Motor neuron (in vitro differentiated cells): ENCODE measurements at regions not wholly inside any gene's neighbourhood (a gene's known extent, or its start where the extent isn't known, plus 50 kb on each side); places are given as distances from the start of the nearest gene placed in this dataset.
"Not testable (repeated sequence)": the region's sequence is repeated elsewhere in the genome, so short reads cannot be mapped to it uniquely, and the experiment has no call there.

Source experiments
- ATAC-seq, 8 experiments: fragments of 200-7000 bp; cut with Tn5 transposase; replicated peaks in 6 of 8; 2 replicates each; pipeline ENCODE4 v1.8.0; 2021; ENCODE audit warnings: mild to moderate bottlenecking in 8 of 8, moderate library complexity in 8 of 8
- H3K27ac ChIP-seq, 2 donors: fragments of 250-450 bp; sonication (Bioruptor Pico); 2 replicates each; pipeline ENCODE4 v1.9.0; 2021; ENCODE audit warnings: antibody characterized with exemption in 2 of 2, mild to moderate bottlenecking in 2 of 2, moderate library complexity in 1 of 2
- H3K4me1 ChIP-seq, 2 donors: fragments of 250-450 bp; sonication (Bioruptor Pico); replicated peaks in 1 of 2; 2 replicates each; pipeline ENCODE4 v1.6.1; 2021; ENCODE audit warnings: antibody characterized with exemption in 2 of 2, mild to moderate bottlenecking in 2 of 2, moderate library complexity in 1 of 2
- H3K4me3 ChIP-seq, 5 donors: fragments of 250-450 bp; sonication (Bioruptor Pico); 2 replicates each; pipeline ENCODE4 v1.9.0; 2021; ENCODE audit warnings: antibody characterized with exemption in 5 of 5, mild to moderate bottlenecking in 5 of 5, moderate library complexity in 4 of 5
- WGBS, 10 experiments: fragments of 450-650 bp; shearing (Covaris generic); methylation state at CpG; one replicate each; pipeline ENCODE4 v1.0.0; 2022; 5-methylcytosine and 5-hydroxymethylcytosine counted together
- in situ Hi-C, 9 experiments: fragments of 400-800 bp; cut with MboI; loops; one replicate each; pipeline ENCODE4 v1.15.0; 2021; ENCODE audit warnings: low sequenced_read_pairs in 9 of 9, low pct_unique_long_range_greater_than_20kb in 2 of 9; ENCODE audit not compliant: unreplicated experiment in 9 of 9

- Histone ChIP-seq H3K4me3 (no peak overlapping the region), H3K4me1 (peaks cover 4 to 5% of the 10 kb centered on the region in 2 donors), H3K27ac (no peak overlapping the region)
- WGBS, 10 experiments, result 0 to 20% (median 0%) methylated on average over 1 to 3 of the region's 3 CpGs
- in situ Hi-C loops, result no loop called here
- peak in 4 of 8 experiments; percentile 16 to 88 (median 75) for ATAC-seq
Observed at GRCh38 chr2:35857498-35857897, 498.1 kb upstream of the CRIM1 start.

DNA sequence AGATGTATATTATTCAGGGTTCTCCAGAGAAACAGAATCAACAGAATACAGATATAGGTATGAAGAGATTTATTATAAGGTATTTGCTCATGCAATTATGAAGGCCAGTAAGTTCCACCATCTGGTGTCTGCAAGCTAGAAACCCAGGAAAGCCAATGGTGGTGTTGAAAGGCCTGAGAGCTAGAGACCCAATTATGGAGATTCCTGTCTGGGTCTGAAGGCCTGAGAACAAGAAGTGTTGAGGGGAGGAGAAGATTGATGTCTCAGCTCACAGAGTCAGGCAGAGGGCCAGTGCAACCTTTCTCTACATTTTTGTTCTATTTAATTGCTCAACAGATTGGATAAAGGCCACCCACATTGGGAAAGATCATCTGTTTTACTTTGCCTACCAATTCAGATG is 524.2 kb upstream of the CRIM1 start:
- Histone ChIP-seq H3K4me1 (peaks cover 0 to 7% of the 10 kb centered on the region in 2 donors), H3K4me3 (no peak overlapping the region), H3K27ac (no peak overlapping the region)
- in situ Hi-C loops, result no loop called here
- ATAC-seq, result peak in 1 of 8 experiments; percentile 80

DNA sequence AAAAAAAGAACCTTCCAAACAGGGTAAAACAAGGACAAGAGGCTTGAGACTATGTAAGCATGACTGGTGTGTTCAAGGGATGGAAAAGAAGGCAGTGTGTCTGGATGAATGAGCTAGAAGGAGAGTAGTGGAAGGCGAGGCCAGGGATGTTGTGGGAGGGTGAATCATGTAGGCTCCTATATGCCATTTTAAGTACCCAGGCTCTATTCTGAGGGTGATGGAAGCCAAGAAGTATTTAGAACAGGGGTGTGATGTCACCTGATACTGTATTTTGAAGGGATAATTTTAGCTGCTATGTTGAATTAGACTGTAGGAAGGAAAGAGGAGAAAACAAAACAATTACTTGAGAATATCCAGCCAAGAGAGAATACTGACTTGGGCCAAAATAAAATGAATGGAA is 524.7 kb upstream of the CRIM1 start:
- no peak for ATAC-seq
- 0 to 100% (median 80%) methylated on average over 1 of the region's 1 CpG; no CpG with 5 or more reads in 1 of the 10 experiments for WGBS, 10 experiments
- Histone ChIP-seq H3K4me1 (peaks cover 0 to 7% of the 10 kb centered on the region in 2 donors), H3K4me3 (no peak overlapping the region), H3K27ac (no peak overlapping the region)
- in situ Hi-C loops, result no loop called here

GRCh38 chr2:35827086-35827485 is 528.5 kb upstream of the CRIM1 start:
- Histone ChIP-seq H3K4me1 (peaks cover 0 to 7% of the 10 kb centered on the region in 2 donors), H3K27ac (no peak overlapping the region), H3K4me3 (no peak overlapping the region)
- no peak for ATAC-seq
- 0 to 100% (median 74%) methylated on average over 1 to 5 of the region's 5 CpGs; no CpG with 5 or more reads in 1 of the 10 experiments for WGBS, 10 experiments
- in situ Hi-C loops, result no loop called here

- ATAC-seq, result peak in 1 of 8 experiments; percentile 26
- in situ Hi-C loops, result no loop called here
- 0 to 41% (median 18%) methylated on average over 1 to 3 of the region's 3 CpGs for WGBS, 10 experiments
Observed at GRCh38 chr2:35822716-35823115, 532.9 kb upstream of the CRIM1 start.

GRCh38 chr2:35821675-35822074 is 533.9 kb upstream of the CRIM1 start:
- in situ Hi-C loops, result no loop called here
- no peak for ATAC-seq
- Histone ChIP-seq H3K4me3 (no peak overlapping the region), H3K27ac (no peak overlapping the region), H3K4me1 (peaks cover 0 to 3% of the 10 kb centered on the region in 2 donors)
- WGBS, 10 experiments, result 0 to 60% (median 37%) methylated on average over 1 to 2 of the region's 2 CpGs; no CpG with 5 or more reads in 6 of the 10 experiments

More at GRCh38 chr2:35822716-35823115, 532.9 kb upstream of the CRIM1 start:
- Histone ChIP-seq H3K27ac (no peak overlapping the region), H3K4me3 (no peak overlapping the region), H3K4me1 (peaks cover 0 to 3% of the 10 kb centered on the region in 2 donors)

GRCh38 chr2:35820391-35820790 is 535.2 kb upstream of the CRIM1 start:
- Histone ChIP-seq H3K4me1 (peaks cover 0 to 3% of the 10 kb centered on the region in 2 donors), H3K27ac (no peak overlapping the region), H3K4me3 (no peak overlapping the region)
- no peak for ATAC-seq
- WGBS, 10 experiments, result 0 to 100% (median 70%) methylated on average over 1 to 2 of the region's 2 CpGs; no CpG with 5 or more reads in 1 of the 10 experiments
- in situ Hi-C loops, result no loop called here

DNA sequence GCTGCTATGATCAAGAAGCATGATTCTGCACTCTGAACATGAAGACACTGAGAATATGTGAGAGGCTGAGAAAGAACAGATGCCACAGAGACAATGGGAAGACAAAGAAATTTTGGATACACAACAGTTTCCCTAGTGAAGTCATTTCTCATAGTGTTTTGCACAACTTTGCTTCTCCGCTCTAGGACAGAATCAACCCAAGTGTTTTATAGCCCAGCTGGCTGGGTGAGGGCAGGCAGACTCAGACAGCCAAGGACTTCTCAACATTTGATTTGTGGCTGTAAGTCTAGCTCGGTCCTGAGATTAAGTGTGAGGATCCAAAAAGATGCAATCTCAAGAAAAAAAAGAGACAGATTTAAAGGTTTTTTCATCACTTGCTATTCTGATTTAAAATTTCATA is 536.5 kb upstream of the CRIM1 start:
- 0 to 83% (median 36%) methylated on average over 1 to 2 of the region's 2 CpGs; no CpG with 5 or more reads in 1 of the 10 experiments for WGBS, 10 experiments
- no peak for ATAC-seq
- H3K27ac ChIP-seq, result no peak overlapping the region
- in situ Hi-C loops, result no loop called here
- peaks cover 0 to 3% of the 10 kb centered on the region in 2 donors for H3K4me1 ChIP-seq
- no peak overlapping the region for H3K4me3 ChIP-seq

DNA sequence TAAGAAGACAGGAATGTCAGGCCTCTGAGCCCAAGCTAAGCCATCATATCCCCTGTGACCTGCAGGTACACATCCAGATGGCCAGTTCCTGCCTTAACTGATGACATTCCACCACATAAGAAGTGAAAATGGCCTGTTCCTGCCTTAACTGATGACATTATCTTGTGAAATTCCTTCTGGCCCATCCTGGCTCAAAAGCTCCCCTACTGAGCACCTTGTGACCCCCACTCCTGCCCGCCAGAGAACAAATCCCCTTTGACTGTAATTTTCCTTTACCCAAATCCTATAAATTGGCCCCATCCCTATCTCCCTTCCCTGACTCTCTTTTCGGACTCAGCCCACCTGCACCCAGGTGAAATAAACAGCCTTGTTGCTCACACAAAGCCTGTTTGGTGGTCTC is 537.2 kb upstream of the CRIM1 start:
- H3K27ac ChIP-seq, H3K4me1 ChIP-seq, H3K4me3 ChIP-seq, ATAC-seq, in situ Hi-C loops: not testable (repeated sequence)
- 86% methylated on average over 1 of the region's 2 CpGs; no CpG with 5 or more reads in 9 of the 10 experiments for WGBS, 10 experiments

GRCh38 chr2:35814597-35814996 is 541.0 kb upstream of the CRIM1 start:
- H3K27ac ChIP-seq, in situ Hi-C loops, H3K4me1 ChIP-seq, ATAC-seq, H3K4me3 ChIP-seq: not testable (repeated sequence)
- WGBS, 10 experiments, result 0 to 90% (median 41%) methylated on average over 1 to 5 of the region's 7 CpGs; no CpG with 5 or more reads in 1 of the 10 experiments

DNA sequence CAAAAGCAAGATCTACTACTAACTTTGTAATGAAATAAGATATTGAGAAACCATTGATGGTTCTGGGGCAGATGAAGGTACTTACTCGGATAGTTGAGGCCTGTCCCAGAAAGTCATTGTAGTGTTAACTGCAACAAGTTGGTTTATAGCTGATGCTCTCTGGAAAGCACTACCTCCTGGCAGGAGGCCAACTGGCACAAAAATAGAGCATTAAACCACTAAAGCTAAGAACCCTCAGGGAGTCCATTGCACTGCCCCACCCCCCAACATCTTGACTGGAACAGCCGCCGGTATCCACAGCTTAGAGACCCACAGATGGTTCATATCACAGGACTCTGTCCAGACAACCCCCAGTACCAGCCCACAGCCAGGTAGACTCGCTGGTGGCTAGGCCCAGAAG is 552.5 kb upstream of the CRIM1 start:
- H3K27ac ChIP-seq, result no peak overlapping the region
- no peak overlapping the region for H3K4me3 ChIP-seq
- WGBS, 10 experiments, result 14 to 96% (median 89%) methylated on average over 1 to 4 of the region's 4 CpGs; no CpG with 5 or more reads in 5 of the 10 experiments
- H3K4me1 ChIP-seq, result no peaks in the 10 kb centered on the region
- in situ Hi-C loops, result no loop called here
- ATAC-seq, result no peak

DNA sequence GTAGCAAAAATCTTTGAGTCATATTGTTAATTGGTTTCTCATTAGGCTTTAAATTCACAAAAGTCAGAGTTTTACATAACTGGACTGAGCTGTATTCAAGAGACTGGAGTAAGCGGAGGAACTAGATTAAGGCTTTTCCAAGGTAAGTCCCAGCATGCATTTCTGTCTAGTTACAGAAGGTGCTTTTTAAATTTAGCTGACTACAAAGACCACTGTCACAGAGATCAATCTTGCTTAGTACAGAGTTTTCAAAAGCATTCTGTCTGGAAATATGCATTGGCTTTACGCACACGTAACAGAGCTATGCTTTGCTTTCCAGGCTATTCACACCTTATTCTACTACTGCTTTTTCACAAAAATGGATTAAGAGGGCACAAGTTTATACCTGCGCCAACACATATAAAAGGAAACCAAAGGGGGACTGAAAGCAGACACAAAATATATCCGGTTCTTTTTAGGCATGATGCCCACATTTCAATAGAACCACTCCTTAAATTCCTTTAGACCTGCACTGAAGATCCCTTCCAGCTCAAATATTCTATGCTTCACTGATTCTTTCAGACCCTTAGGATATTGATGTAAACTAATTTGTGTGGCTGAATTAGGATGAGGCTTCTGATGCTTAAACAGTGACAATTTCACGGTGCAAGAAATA is 560.7 kb upstream of the CRIM1 start:
- 20 to 100% (median 85%) methylated on average over 1 to 6 of the region's 6 CpGs; no CpG with 5 or more reads in 1 of the 10 experiments for WGBS, 10 experiments
- in situ Hi-C loops, result no loop called here
- Histone ChIP-seq H3K4me3 (no peak overlapping the region), H3K4me1 (peaks cover 6 to 9% of the 10 kb centered on the region in 2 donors), H3K27ac (no peak overlapping the region)
- ATAC-seq, result peak in 1 of 8 experiments; percentile 10

DNA sequence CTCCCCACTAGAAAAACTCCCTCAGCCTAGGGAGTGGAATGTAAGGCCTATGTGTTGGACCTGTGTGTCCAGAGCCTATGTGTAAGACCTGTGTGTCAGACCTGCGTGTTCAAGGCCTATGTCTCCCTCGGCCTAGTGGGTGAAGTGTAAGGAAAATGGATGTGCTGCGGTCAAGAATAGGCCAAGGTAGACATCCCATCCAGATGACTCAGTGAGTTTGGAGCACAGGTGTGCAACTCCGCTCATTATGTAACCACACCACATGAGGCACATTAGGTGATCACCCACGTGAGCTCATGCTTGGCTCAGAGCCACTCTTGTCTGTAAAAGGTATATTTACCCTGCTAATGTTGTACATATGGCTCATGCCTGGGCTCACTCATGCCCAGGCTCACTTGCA is 565.3 kb upstream of the CRIM1 start:
- in situ Hi-C loops, result no loop called here
- Histone ChIP-seq H3K27ac (no peak overlapping the region), H3K4me3 (no peak overlapping the region), H3K4me1 (peaks cover 5 to 9% of the 10 kb centered on the region in 2 donors)
- WGBS, 10 experiments, result 14 to 90% (median 75%) methylated on average over 1 to 5 of the region's 5 CpGs; no CpG with 5 or more reads in 6 of the 10 experiments
- ATAC-seq, result no peak

DNA sequence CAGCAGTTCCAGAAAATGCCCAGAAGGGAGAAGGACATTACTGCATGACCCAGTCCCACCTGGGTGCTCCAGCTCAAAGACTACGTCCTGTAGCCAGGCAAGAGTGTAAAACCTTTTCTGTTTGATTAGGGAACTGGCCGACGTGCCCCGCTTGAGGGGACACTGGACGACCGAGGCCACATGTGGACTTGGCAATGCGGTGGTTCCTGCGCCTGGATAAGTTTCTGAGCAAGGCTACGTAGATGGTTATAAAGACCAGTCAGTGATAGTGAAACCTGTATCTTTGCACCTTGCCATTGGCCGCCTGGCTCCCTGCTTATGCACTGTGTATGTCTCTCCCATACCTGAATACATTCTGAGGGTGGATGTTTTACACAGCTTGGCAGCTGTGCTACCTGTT is 567.0 kb upstream of the CRIM1 start:
- 50 to 100% (median 89%) methylated on average over 1 to 10 of the region's 10 CpGs; no CpG with 5 or more reads in 5 of the 10 experiments for WGBS, 10 experiments

More for the DNA sequence above, 567.0 kb upstream of the CRIM1 start:
- H3K27ac ChIP-seq, result no peak overlapping the region
- no peak for ATAC-seq
- in situ Hi-C loops, result no loop called here
- peaks cover 4 to 9% of the 10 kb centered on the region in 2 donors for H3K4me1 ChIP-seq
- no peak overlapping the region for H3K4me3 ChIP-seq
